ENCODE measurements at regions not wholly inside any gene's neighbourhood (a gene's known extent, or its start where the extent isn't known, plus 50 kb on each side); places are given as distances from the start of the nearest gene placed in this dataset.

DNA sequence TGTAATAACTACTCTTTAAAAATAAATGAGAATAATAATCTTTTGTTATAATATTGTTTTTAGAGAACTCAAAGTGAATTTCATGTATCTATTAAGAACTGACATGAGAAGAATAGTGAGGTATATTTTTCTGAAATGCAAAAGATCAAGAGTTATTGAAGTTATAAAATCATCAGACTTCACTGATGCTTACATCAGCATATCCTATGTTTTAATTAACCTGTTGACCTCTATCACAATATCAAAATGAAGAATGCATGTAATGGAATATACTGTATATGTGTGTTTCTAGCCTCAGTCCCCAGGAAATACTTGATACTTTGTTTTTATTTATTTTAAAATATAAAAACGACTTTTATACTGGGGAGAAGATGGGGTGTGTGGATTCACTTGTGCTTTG, 533.1 kb downstream of the KCTD16 start:
- TF ChIP-seq, protein P1, sequence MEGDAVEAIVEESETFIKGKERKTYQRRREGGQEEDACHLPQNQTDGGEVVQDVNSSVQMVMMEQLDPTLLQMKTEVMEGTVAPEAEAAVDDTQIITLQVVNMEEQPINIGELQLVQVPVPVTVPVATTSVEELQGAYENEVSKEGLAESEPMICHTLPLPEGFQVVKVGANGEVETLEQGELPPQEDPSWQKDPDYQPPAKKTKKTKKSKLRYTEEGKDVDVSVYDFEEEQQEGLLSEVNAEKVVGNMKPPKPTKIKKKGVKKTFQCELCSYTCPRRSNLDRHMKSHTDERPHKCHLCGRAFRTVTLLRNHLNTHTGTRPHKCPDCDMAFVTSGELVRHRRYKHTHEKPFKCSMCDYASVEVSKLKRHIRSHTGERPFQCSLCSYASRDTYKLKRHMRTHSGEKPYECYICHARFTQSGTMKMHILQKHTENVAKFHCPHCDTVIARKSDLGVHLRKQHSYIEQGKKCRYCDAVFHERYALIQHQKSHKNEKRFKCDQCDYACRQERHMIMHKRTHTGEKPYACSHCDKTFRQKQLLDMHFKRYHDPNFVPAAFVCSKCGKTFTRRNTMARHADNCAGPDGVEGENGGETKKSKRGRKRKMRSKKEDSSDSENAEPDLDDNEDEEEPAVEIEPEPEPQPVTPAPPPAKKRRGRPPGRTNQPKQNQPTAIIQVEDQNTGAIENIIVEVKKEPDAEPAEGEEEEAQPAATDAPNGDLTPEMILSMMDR (IDR thresholded peaks at IDR 0.05): no peak

DNA sequence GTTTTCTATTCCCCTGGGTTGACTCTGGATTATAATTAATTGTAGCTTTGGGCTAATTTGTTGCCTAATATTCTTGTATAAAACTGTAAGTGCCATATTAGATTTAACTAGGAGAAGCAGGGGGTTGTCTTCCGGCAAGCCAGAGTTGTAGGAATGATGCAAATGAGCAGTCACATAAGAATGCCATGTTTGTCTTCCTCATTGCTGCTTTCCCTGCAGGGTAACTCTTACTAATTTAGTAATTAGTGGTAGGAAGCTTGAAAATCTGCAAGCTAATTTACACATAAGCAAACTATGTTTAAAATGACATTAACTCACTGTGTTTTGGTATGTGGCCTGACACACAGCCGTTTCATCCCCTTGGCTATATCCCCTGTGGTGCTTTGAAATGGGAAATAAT, 527.8 kb downstream of the KCTD16 start:
- TF ChIP-seq, protein P1 (IDR thresholded peaks at IDR 0.05): no peak

- TF ChIP-seq, protein P1 (IDR thresholded peaks at IDR 0.05): no peak
These were observed 527.2 kb downstream of the KCTD16 start for GRCh38 chr5:144697847-144698262.

- TF ChIP-seq, protein P1 (IDR thresholded peaks at IDR 0.05): no peak
These were observed 521.3 kb downstream of the KCTD16 start for GRCh38 chr5:144691936-144692335.

DNA sequence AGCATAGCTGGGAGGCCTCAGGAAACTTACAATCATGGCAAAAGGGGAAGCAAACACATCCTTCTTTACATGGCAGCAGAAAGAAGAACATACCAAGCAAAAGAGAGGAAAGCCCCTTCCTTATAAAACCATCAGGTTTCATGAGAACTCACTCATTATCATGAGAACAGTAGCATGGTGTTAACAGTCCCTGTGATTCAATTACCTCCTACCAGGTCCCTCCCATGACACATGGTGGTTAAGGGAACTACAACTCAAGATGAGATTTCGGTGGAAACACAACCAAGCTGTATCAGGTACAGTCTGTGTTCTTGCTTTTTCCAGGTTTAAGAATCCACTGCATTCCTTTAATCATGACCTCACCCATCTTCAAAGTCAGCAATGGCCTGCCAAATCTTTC, 514.2 kb downstream of the KCTD16 start:
- TF ChIP-seq, protein P1 (IDR thresholded peaks at IDR 0.05): no peak

- TF ChIP-seq, protein P1 (IDR thresholded peaks at IDR 0.05): no peak
These were observed 510.0 kb downstream of the KCTD16 start for GRCh38 chr5:144680711-144681110.

DNA sequence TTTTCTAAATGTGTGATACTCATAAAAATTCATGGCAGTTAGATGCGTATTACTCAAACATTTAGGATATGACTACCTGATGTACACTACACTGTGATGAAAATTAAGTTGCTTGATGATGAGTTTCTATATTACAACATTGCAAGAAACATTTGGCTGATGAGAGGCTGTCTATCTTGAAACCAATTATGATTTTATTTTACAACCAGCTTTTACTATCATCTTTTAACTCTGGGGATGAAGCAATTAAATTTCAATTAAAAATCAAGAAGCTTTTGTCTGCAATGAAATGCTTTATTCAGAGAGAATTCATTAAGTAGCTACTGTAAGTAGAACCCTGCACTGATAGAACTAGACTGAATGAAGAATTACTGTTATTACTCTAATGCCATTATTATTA, 500.4 kb downstream of the KCTD16 start:
- TF ChIP-seq, protein P1 (IDR thresholded peaks at IDR 0.05): no peak

DNA sequence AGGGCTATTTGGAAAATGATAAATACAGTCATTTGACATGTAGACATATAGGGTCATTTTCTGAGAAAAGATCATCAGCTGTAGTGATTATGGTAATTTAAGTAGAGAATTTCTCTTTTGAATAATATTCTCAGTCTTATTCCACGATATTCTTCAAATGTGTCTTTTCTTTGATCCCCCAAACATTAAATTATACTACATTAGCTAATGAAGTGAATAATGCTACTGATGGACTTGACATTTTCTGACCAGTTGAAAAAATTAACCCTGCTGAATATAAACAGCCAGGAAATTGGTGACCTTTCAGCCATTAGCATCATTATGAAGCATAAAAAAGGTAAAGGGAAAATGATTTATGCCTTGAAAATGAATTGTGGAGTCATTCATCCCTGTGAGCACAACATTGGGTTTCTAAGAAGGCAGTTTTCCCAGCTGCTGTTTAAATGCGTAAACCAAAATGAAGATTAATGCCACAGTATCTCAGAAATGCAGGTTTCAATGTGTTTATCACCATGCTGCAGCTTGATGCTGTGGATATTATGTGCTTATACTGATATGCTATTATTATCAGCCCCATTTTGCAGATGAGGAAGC, 489.1 kb downstream of the KCTD16 start:
- TF ChIP-seq, protein P1 (IDR thresholded peaks at IDR 0.05): no peak

Measured in LNCAP (cell line).